ENCODE measurements at regions not wholly inside any gene's neighbourhood (a gene's known extent, or its start where the extent isn't known, plus 50 kb on each side); places are given as distances from the start of the nearest gene placed in this dataset.
"Not testable (repeated sequence)": the region's sequence is repeated elsewhere in the genome, so short reads cannot be mapped to it uniquely, and the experiment has no call there.

DNA sequence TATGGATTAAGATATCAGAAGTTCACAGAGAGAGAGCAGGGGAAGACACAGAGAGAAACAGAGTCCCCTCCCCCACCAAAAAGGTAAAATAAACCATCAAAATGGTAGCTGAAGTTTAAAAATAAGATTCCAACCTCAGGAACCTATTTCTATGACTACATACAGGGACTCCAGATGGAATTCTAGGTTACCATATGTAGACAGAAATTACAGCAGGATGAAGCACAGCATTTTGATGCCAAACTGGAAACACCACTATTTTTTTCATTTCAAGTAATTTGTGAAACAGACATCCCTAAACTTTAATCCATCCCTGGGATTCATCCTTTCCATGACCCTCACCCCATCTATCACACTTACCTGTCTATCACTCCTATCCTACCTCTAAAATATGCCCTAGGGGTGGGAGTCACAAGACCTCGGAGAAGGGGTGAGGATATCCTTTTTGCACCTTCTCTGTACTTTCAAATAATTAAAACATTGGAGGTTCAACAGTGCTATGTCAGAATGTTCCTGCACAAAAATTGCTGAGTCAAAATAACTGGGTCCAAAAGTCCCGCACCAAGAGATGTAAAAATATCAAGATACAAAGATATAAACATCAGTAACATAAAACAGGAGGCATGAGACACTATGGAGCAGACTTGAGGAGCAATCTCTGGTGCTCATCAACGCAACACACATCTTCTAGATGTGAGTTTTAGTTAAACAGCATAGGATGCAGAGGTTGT is 344.5 kb upstream of the RASGEF1B start:
- DNase-seq (ENCODE audit: low spot score) = no peak

DNA sequence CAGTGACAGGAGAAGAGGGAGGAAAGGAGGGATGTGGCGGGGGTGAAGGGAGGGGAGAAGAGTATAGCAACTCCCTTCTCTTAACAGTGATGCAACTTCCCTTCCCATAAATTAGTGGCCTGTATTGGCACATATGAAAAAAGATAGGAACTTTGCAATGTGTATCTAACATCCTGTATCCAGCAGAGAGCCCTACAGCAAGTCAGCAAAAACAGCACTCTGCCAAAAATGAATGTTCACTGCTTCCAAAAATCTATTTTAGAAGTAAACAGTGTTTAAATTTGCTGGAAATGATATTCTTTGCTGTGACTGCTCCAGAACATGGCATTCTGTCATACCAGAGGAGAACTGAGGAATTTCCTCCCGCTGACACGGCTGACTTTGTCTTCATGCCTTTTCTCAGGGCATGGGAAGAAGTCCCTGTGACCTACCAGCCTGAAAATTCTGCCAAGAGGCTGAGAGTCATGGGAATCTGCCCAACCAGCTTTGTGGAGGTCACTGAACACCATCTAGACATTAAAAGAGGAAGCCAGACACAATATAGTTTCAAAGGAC is 343.4 kb upstream of the RASGEF1B start:
- DNase-seq (ENCODE audit: low spot score) = no peak

DNA sequence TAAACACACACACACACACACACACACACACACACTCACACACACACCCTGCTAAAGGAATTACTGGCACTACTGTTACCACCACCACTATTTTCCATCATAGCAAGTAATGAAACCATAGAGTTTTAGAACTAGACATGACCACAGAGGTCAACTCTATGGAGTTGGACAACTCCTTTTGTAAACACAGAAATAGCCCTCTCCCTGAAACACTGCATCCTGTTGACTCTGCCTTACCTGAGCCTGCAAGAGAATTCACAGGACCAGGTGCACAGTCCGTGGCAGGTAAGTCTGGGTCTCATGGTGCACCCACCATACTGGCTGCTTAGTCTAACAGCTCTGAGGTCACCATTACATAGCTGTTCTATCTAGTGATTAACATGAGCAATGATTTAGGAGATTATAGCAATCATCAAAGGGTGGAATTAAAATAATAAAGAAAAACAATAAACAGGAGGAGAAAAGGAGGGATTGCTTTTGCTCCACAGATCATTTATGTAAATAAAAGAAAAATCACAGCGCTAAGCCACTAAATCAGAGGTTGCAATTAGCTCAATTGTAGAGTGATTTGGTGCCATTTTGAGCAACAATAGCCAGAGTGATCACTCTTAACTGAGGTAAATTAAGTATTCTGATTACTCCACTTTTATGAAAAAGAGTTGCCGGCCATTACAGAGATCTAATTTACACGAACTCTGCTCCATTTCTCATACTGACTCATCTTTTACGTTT is 340.0 kb upstream of the RASGEF1B start:
- DNase-seq (ENCODE audit: low spot score) = no peak

DNA sequence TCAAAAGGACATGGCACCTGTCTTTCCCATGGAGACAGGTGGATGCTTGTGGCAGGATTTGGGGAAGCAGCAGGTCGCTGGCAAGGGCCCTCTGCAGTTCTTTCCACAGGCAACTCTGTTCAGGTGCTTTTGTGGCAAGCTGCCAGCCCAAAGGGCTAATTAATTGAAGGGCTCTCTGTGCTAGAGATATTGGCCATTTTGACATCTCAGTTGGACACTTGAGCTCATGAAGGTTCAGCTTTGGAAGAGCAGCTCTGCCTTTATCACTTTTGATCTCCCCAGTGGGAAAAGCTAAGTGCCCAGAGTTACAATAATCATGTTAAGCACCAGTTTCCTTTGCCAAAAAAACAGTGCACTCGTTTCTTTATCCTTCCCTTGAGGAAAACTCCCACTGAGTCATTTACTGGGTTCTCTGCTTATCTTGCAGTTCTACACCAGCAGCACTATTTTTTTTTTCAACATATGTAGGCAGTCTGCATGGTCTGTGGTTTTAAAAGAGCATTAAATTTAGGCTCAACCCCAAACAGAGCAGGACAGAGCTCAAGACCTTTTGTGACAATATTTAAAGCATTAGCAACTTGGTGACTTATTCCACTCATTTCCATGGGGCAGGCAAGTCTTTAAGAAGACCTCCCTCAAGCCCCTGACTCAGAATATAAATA is 336.4 kb upstream of the RASGEF1B start:
- no peak for DNase-seq (ENCODE audit: low spot score)

DNA sequence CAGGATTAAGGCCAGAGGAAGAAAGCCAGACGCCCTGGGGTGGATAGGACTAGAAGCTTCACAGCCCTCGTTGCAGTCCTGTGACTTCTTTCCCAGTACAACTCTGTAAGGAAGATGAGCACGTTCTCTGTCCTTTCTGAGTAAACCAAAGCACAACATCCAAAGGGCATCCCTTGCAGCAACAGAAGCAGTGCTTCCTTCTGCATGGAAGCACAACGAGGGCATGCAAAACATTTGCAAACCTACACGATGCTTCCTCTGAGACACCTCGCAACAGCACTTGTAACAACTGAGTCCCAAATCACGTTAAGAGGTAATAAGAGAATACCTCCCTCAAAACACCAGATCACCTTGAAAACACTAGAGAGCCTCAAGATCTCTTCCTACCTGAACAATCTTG is 335.7 kb upstream of the RASGEF1B start:
- no peak for DNase-seq (ENCODE audit: low spot score)

DNA sequence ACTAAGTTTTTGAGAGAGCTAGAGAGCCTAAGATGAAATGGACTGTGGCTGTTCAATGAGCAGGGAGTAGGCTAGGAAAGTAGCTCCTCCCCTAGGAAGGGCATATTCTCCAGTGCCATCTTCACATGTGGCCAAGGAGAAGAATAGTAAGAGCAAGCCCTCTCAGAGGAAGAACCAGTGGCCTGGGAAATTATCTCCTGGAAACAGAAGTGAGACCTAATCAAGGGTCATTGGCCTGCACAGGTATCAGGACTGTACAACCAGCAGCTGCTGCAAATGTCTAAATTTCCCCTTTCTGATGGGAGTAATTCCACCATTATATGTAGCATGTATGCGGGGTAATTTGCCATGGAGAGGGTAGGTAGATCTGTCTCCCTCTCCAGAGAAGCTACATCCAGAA is 334.8 kb upstream of the RASGEF1B start:
- DNase-seq (ENCODE audit: low spot score) = no peak

DNA sequence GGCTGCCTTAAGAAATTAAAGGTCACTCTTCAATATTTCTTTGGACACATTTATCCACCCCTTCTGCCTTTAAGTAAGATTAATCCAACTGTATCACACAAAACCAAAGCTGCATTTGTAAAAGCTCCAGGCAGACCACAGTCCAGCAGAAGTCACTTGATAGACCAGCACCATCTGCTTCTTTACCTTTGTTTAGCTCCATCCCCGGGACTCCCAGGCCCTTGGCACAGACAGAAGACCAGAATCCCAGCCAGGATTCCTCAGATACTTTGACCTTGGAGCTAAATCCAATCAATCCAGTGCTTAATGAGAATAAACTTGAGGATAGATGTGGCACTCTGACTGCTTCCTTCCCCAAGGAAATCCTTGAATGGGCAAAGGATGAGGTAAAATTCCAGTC is 333.1 kb upstream of the RASGEF1B start:
- DNase-seq (ENCODE audit: low spot score) = no peak

DNA sequence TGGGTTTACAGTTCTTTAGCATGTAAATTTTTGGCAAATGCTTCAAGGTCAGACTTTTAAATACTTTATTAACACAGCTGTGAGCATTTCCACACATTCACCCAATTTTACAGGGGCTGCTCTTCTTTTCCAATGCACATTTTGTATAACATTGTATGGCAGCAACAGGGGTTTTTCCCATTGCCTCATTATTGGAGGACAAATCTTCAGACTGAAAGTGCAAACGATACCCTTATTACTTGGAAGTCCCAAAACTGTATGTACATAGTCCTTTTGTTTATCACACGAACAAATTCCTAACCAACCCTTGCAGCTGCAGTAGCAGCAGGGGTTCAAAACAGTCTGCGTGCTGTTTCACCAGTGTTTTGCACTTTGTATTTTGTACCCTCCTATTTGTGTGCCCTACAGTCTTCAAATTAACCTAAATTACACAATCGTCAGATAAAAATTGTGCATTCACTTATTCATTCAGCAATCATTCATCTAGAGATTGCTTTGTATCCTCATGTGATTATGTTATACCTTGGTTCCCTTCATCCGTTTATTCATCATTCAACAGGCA is 330.7 kb upstream of the RASGEF1B start:
- DNase-seq (ENCODE audit: low spot score) = peak; percentile 8

DNA sequence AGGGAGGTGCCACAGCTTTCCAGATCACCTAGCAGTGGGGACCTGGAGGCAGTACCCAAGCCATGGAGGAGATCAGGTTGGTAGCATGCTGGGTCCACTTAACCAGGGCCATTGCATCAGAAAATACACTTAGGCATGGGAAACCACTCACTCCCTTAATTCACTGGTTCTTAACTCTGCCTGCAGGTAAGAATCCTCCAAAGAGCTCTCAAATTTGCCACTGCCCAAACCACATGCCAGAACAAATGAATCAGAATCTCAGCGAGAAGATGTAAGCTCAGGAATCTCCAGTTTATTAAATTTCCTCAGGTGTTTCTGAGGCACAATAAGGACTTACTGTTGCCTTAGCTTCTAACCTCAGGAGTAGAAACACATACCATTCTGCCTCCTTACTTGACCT is 327.7 kb upstream of the RASGEF1B start:
- no peak for DNase-seq (ENCODE audit: low spot score)

DNA sequence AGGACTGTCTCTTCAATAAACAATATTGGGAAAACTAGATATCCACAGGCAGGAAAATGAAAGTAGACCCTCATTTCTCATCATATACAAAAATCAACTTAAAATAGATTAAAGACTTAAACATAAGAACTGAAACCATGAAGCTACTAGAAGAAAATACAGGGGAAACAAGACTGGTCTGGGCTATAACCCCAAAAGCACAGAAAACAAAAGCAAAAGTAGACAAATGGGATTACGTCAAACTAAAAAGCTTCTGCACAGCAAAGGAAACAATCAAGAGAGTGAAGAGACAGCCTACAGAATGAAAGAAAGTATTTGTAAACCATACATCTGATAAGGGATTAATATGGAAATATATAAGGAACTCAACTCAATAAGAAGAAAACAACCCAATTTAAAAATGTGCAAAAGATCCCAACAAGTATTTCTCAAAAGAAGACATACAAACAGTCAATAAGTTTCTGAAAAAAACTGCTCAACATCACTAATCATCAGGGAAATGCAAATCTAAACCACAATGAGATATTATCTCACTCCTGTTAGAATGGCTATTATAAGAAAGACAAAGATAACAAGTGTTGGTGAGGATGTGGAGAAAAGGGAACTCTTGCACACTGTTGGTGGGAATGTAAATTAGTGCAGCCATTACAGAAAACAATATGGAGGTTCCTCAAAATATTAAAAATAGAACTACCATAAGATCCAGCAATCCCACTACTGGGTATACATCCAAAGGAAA is 325.3 kb upstream of the RASGEF1B start:
- DNase-seq (ENCODE audit: low spot score) = no peak

- no peak for DNase-seq (ENCODE audit: low spot score)
Measured at GRCh38 chr4:81792521-81792920, 320.8 kb upstream of the RASGEF1B start.

- DNase-seq (ENCODE audit: low spot score) = no peak
Measured at GRCh38 chr4:81790477-81790876, 318.8 kb upstream of the RASGEF1B start.

DNA sequence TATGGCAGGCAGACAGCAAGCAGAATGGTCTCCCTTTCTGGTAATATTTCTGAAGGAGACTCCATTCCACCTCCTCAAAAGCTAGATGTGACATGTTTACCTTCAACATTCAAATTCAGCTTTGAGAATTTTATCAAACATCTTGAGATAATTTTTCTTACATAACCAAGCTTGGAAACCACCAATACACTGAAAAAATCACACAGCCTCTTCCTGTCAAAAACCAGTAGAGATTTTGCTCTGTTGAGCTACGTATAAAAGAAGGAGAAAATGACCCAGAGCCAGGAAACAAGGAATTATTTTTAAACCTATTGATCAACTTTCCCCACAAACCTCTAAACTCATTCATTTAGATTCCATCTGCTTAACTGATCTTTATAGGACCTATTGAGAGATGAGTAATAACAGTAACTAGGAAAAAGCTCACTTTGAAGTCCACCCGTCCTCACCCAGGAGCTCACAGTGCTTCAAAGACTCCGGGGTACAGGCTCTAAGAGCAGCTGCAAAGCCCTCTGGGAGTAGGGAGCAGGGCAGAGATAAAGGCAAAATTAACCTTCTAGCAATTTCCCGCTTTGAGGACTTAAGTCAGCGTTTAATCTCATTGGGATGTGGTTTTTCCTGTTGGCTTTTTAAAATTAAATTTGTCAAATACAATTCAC is 318.2 kb upstream of the RASGEF1B start:
- DNase-seq (ENCODE audit: low spot score) = no peak

GRCh38 chr4:81789158-81789557 is 317.5 kb upstream of the RASGEF1B start:
- no peak for DNase-seq (ENCODE audit: low spot score)

DNA sequence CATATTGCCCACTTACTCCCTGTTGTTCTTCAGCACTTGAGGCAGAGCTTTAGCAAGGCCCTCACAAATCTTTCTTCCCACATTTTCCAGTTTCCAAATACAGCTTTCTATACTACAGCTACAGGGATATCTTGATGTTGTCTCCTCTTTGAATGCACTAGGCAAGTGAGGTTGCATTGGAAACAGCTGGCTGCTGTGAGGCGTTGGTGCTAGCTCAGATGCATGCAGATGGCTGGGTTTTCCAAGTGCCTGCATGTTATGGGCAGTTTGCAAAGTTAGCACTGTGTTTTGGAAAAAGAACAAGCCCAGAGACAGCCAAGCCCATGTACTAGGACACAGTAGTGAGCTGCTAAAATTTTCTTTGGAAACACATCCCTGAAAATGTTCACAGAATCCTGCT is 315.1 kb upstream of the RASGEF1B start:
- DNase-seq (ENCODE audit: low spot score) = no peak

DNA sequence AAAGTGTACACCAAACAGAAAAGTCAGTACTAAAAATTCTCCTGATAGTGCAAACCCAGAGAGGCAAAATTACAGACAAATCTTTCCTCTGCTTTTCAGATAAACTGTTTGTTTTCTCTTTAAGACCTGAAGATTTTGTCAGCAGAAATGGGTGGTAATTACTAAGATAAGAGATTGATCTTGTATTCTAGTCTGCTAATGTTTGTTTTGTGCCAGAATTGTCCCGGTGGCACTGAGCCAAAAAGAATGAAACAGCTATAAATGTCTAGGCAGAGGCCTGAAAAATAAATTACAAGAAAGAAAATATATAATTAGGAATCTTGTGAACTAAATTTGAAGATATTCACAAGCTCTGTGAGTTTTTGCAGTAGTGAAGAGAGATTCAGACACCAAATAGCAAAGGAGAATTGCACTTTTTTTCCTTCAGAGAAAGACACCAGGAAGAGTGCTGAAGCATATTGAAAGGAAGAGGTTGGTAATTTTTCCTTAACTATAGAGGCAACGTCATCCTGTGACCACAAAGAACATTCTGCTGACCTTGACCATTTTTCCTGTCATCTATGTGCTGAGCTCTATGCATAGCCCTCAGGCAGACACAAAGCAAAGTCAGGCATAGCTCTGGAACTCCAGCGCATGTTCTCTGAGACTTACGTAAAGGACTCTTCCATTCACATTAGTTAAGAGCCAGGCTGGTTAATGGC is 314.5 kb upstream of the RASGEF1B start:
- DNase-seq (ENCODE audit: low spot score) = peak; percentile 32

- no peak for DNase-seq (ENCODE audit: low spot score)
Measured at GRCh38 chr4:81785338-81785737, 313.6 kb upstream of the RASGEF1B start.

- no peak for DNase-seq (ENCODE audit: low spot score)
Measured at GRCh38 chr4:81783558-81783957, 311.9 kb upstream of the RASGEF1B start.

DNA sequence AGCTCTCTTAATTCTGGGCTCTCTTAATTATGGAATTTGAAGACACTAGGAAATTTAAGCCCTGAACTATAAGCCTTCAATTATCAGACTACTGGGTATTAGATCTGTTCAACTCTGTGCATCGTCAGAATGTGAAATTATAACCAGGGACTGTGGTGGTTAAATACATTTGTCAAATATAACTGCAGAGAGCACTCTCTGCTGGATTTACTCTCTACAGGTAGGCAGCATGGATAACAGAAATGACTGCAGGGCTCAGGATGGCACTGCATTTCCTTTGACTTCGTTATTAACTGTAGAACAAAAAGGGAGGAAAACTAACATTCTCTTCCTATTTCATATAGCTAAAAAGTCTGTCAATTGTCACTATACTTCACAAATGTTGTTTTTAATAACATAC is 310.1 kb upstream of the RASGEF1B start:
- no peak for DNase-seq (ENCODE audit: low spot score)

- DNase-seq (ENCODE audit: low spot score) = not testable (repeated sequence)
Measured at GRCh38 chr4:81777718-81778117, 306.0 kb upstream of the RASGEF1B start.

DNA sequence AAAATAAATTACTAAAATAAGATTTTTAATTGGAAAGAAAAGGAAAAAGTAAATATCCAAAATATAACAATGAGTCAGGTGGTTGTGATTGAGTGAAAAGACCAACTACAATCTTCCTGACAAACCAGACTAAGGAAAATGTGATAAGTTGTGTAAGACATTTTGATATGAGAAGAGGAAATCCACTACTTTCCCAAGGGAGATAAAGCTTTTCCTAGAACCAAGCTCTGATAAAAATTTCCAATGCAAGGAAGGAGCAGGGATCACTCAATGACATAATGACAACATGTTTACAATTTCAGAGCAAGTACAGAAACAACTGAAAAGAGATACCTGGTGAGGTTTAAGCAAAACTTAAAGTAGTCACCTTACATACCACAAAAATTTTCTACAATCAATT is 305.1 kb upstream of the RASGEF1B start:
- DNase-seq (ENCODE audit: low spot score) = no peak

Measured in activated CD4-positive, alpha-beta T cell treated with anti-CD3 and anti-CD28 coated beads, Interleukin-2, Interleukin-4, amounts not matched to agents 100 ng/mL and 50 ng/mL, durations not matched to agents 16 hours and 8 hours (primary cell).